ENCODE measurements at regions not wholly inside any gene's neighbourhood (a gene's known extent, or its start where the extent isn't known, plus 50 kb on each side); places are given as distances from the start of the nearest gene placed in this dataset.

- peaks cover 11% of the 10 kb centered on the region for H3K4me1 ChIP-seq (ENCODE audit: insufficient read depth, low read length)
- ChIA-PET POLR2A (ENCODE audit: partially characterized antibody) (no interaction called here), CTCF (ENCODE audit: partially characterized antibody) (no interaction called here)
- Mint-ChIP-seq H3K27me3 (peaks cover 0 to 2% of the 10 kb centered on the region in 2 donors), H3K27ac (no peak overlapping the region), H3K9me3 (peaks cover 0 to 2% (median 0%) of the 10 kb centered on the region in 8 donors), H3K4me1 (peaks cover 7 to 25% (median 12%) of the 10 kb centered on the region in 4 donors), H3K4me3 (no peak overlapping the region), H3K36me3 (peaks cover 0 to 3% of the 10 kb centered on the region in 2 donors)
- no peaks in the 10 kb centered on the region for H3K36me3 ChIP-seq (ENCODE audit: insufficient read depth, low read length)
- H3K27ac ChIP-seq (ENCODE audit: low read depth, low read length) = no peak overlapping the region
- intact Hi-C loops (cut with micrococcal nuclease) = no loop called here
- H3K27me3 ChIP-seq (ENCODE audit: insufficient read depth, low read length) = no peaks in the 10 kb centered on the region
- H3K4me3 ChIP-seq (ENCODE audit: low read length in 2 of 2) = no peak overlapping the region
- DNase-seq = no peak
- no peaks in the 10 kb centered on the region for H3K9me3 ChIP-seq (ENCODE audit: control insufficient read depth in 1 of 2, low read length in 2 of 2)
Observed at GRCh38 chr20:17840423-17840822, 128.2 kb downstream of the SNX5 start.

GRCh38 chr20:17838921-17839320 is 129.7 kb downstream of the SNX5 start:
- POLR2A ChIA-PET (ENCODE audit: partially characterized antibody) = no interaction called here
- Histone ChIP-seq H3K27me3 (ENCODE audit: insufficient read depth, low read length) (no peaks in the 10 kb centered on the region), H3K36me3 (ENCODE audit: insufficient read depth, low read length) (no peaks in the 10 kb centered on the region), H3K4me1 (ENCODE audit: insufficient read depth, low read length) (no peaks in the 10 kb centered on the region), H3K27ac (ENCODE audit: low read depth, low read length) (no peak overlapping the region), H3K9me3 (ENCODE audit: control insufficient read depth in 1 of 2, low read length in 2 of 2) (no peaks in the 10 kb centered on the region), H3K4me3 (ENCODE audit: low read length in 2 of 2) (no peak overlapping the region)
- no peak for DNase-seq
- Mint-ChIP-seq H3K27me3 (peaks cover 0 to 2% of the 10 kb centered on the region in 2 donors), H3K9me3 (peaks cover 0 to 2% (median 0%) of the 10 kb centered on the region in 8 donors), H3K27ac (peak overlapping the region in 1 of 7 donors; percentile 19), H3K36me3 (peaks cover 0 to 3% of the 10 kb centered on the region in 2 donors), H3K4me1 (peaks cover 3 to 13% (median 4%) of the 10 kb centered on the region in 4 donors), H3K4me3 (no peak overlapping the region)
- CTCF ChIA-PET (ENCODE audit: partially characterized antibody) = no interaction called here
- intact Hi-C loops (cut with micrococcal nuclease) = no loop called here

- Mint-ChIP-seq H3K9me3 (peaks cover 0 to 2% (median 0%) of the 10 kb centered on the region in 8 donors), H3K4me1 (peaks cover 0 to 2% (median under 1%) of the 10 kb centered on the region in 4 donors), H3K36me3 (peaks cover 0 to 3% of the 10 kb centered on the region in 2 donors), H3K27ac (no peak overlapping the region), H3K4me3 (no peak overlapping the region), H3K27me3 (peaks cover 0 to 2% of the 10 kb centered on the region in 2 donors)
- no peak overlapping the region for H3K4me3 ChIP-seq (ENCODE audit: low read length in 2 of 2)
- no peaks in the 10 kb centered on the region for H3K36me3 ChIP-seq (ENCODE audit: insufficient read depth, low read length)
- H3K9me3 ChIP-seq (ENCODE audit: control insufficient read depth in 1 of 2, low read length in 2 of 2) = no peaks in the 10 kb centered on the region
- intact Hi-C loops (cut with micrococcal nuclease) = no loop called here
- H3K4me1 ChIP-seq (ENCODE audit: insufficient read depth, low read length) = no peaks in the 10 kb centered on the region
- no peaks in the 10 kb centered on the region for H3K27me3 ChIP-seq (ENCODE audit: insufficient read depth, low read length)
- H3K27ac ChIP-seq (ENCODE audit: low read depth, low read length) = no peak overlapping the region
- ChIA-PET POLR2A (ENCODE audit: partially characterized antibody) (no interaction called here), CTCF (ENCODE audit: partially characterized antibody) (no interaction called here)
- no peak for DNase-seq
Observed at GRCh38 chr20:17837179-17837578, 131.4 kb downstream of the SNX5 start.

GRCh38 chr20:17836303-17836861 is 132.2 kb downstream of the SNX5 start:
- no peak for DNase-seq
- Mint-ChIP-seq H3K4me1 (peaks cover 0 to 1% (median 0%) of the 10 kb centered on the region in 4 donors), H3K36me3 (peaks cover 0 to 3% of the 10 kb centered on the region in 2 donors), H3K27me3 (peaks cover 0 to 2% of the 10 kb centered on the region in 2 donors), H3K27ac (no peak overlapping the region), H3K4me3 (no peak overlapping the region), H3K9me3 (peaks cover 0 to 2% (median 0%) of the 10 kb centered on the region in 8 donors)
- no peaks in the 10 kb centered on the region for H3K27me3 ChIP-seq (ENCODE audit: insufficient read depth, low read length)
- no peaks in the 10 kb centered on the region for H3K36me3 ChIP-seq (ENCODE audit: insufficient read depth, low read length)
- no peaks in the 10 kb centered on the region for H3K4me1 ChIP-seq (ENCODE audit: insufficient read depth, low read length)
- H3K4me3 ChIP-seq (ENCODE audit: low read length in 2 of 2) = no peak overlapping the region
- ChIA-PET CTCF (ENCODE audit: partially characterized antibody) (no interaction called here), POLR2A (ENCODE audit: partially characterized antibody) (no interaction called here)
- H3K9me3 ChIP-seq (ENCODE audit: control insufficient read depth in 1 of 2, low read length in 2 of 2) = no peaks in the 10 kb centered on the region
- intact Hi-C loops (cut with micrococcal nuclease) = no loop called here
- no peak overlapping the region for H3K27ac ChIP-seq (ENCODE audit: low read depth, low read length)

GRCh38 chr20:17835934-17836300 is 132.7 kb downstream of the SNX5 start:
- Histone ChIP-seq H3K9me3 (ENCODE audit: control insufficient read depth in 1 of 2, low read length in 2 of 2) (no peaks in the 10 kb centered on the region), H3K27ac (ENCODE audit: low read depth, low read length) (no peak overlapping the region), H3K4me3 (ENCODE audit: low read length in 2 of 2) (no peak overlapping the region), H3K27me3 (ENCODE audit: insufficient read depth, low read length) (no peaks in the 10 kb centered on the region), H3K4me1 (ENCODE audit: insufficient read depth, low read length) (no peaks in the 10 kb centered on the region), H3K36me3 (ENCODE audit: insufficient read depth, low read length) (no peaks in the 10 kb centered on the region)
- no peak for DNase-seq
- H3K9me3 Mint-ChIP-seq = peaks cover 0 to 2% (median 0%) of the 10 kb centered on the region in 8 donors
- peaks cover 0 to 1% (median 0%) of the 10 kb centered on the region in 4 donors for H3K4me1 Mint-ChIP-seq
- H3K27me3 Mint-ChIP-seq = peaks cover 0 to 2% of the 10 kb centered on the region in 2 donors
- H3K36me3 Mint-ChIP-seq = peaks cover 0 to 3% of the 10 kb centered on the region in 2 donors
- ChIA-PET CTCF (ENCODE audit: partially characterized antibody) (no interaction called here), POLR2A (ENCODE audit: partially characterized antibody) (no interaction called here)
- no peak overlapping the region for H3K4me3 Mint-ChIP-seq
- intact Hi-C loops (cut with micrococcal nuclease) = no loop called here
- no peak overlapping the region for H3K27ac Mint-ChIP-seq

- intact Hi-C loops (cut with micrococcal nuclease) = no loop called here
- no peaks in the 10 kb centered on the region for H3K4me1 ChIP-seq (ENCODE audit: insufficient read depth, low read length)
- ChIA-PET CTCF (ENCODE audit: partially characterized antibody) (no interaction called here), POLR2A (ENCODE audit: partially characterized antibody) (no interaction called here)
- Mint-ChIP-seq H3K27ac (no peak overlapping the region), H3K9me3 (no peaks in the 10 kb centered on the region), H3K36me3 (peaks cover 0 to 3% of the 10 kb centered on the region in 2 donors), H3K4me3 (no peak overlapping the region), H3K4me1 (peaks cover 0 to 1% (median 0%) of the 10 kb centered on the region in 4 donors), H3K27me3 (peaks cover 0 to 2% of the 10 kb centered on the region in 2 donors)
- H3K4me3 ChIP-seq (ENCODE audit: low read length in 2 of 2) = no peak overlapping the region
- DNase-seq = no peak
- H3K27me3 ChIP-seq (ENCODE audit: insufficient read depth, low read length) = no peaks in the 10 kb centered on the region
- no peak overlapping the region for H3K27ac ChIP-seq (ENCODE audit: low read depth, low read length)
- no peaks in the 10 kb centered on the region for H3K36me3 ChIP-seq (ENCODE audit: insufficient read depth, low read length)
- H3K9me3 ChIP-seq (ENCODE audit: control insufficient read depth in 1 of 2, low read length in 2 of 2) = no peaks in the 10 kb centered on the region
Observed at GRCh38 chr20:17835240-17835933, 133.2 kb downstream of the SNX5 start.

GRCh38 chr20:17834804-17835203 is 133.8 kb downstream of the SNX5 start:
- H3K9me3 ChIP-seq (ENCODE audit: control insufficient read depth in 1 of 2, low read length in 2 of 2) = no peaks in the 10 kb centered on the region
- H3K27ac ChIP-seq (ENCODE audit: low read depth, low read length) = no peak overlapping the region
- intact Hi-C loops (cut with micrococcal nuclease) = no loop called here
- no peaks in the 10 kb centered on the region for H3K4me1 Mint-ChIP-seq
- H3K36me3 ChIP-seq (ENCODE audit: insufficient read depth, low read length) = no peaks in the 10 kb centered on the region
- no peaks in the 10 kb centered on the region for H3K27me3 ChIP-seq (ENCODE audit: insufficient read depth, low read length)
- no peaks in the 10 kb centered on the region for H3K4me1 ChIP-seq (ENCODE audit: insufficient read depth, low read length)
- no peak for DNase-seq
- CTCF ChIA-PET (ENCODE audit: partially characterized antibody) = no interaction called here
- H3K4me3 ChIP-seq (ENCODE audit: low read length in 2 of 2) = no peak overlapping the region
- no peak overlapping the region for H3K27ac Mint-ChIP-seq
- H3K27me3 Mint-ChIP-seq = peaks cover 0 to 2% of the 10 kb centered on the region in 2 donors
- H3K36me3 Mint-ChIP-seq = no peaks in the 10 kb centered on the region
- H3K4me3 Mint-ChIP-seq = no peak overlapping the region
- POLR2A ChIA-PET (ENCODE audit: partially characterized antibody) = no interaction called here
- H3K9me3 Mint-ChIP-seq = no peaks in the 10 kb centered on the region

All from CD4-positive, alpha-beta memory T cell (primary cell).